WTC11 (cell line): ENCODE measurements at regions not wholly inside any gene's neighbourhood (a gene's known extent, or its start where the extent isn't known, plus 50 kb on each side); places are given as distances from the start of the nearest gene placed in this dataset.

ENCODE experiments used
- ATAC-seq: fragments of 200-7000 bp; cut with Tn5 transposase; 2 replicates; pipeline ENCODE4 v1.10.0; 2021; ENCODE audit warnings: mild to moderate bottlenecking, moderate library complexity
- CTCF ChIA-PET: fragments of 300-600 bp; sonication (Branson Sonifier 250); formaldehyde crosslinking; loops from one replicate; lab custom pipeline; 2021; ENCODE audit warnings: antibody characterized with exemption; lab: Charles Lee
- POLR2A ChIA-PET: fragments of 350-600 bp; sonication (Branson Sonifier 250); formaldehyde crosslinking; loops from one replicate; lab custom pipeline; 2021; ENCODE audit warnings: antibody characterized with exemption; lab: Charles Lee
- DNase-seq: peaks from one replicate; pipeline ENCODE4 v3.0.0; 2021; ENCODE audit warnings: low spot score
- H3K27ac Mint-ChIP-seq: 2 replicates; pipeline ENCODE4 v1.8.0; 2021; ENCODE audit warnings: mixed read lengths
- H3K27me3 Mint-ChIP-seq: 2 replicates; pipeline ENCODE4 v1.8.0; 2021; ENCODE audit warnings: low read depth, mild to moderate bottlenecking, moderate library complexity, mixed read lengths
- H3K36me3 Mint-ChIP-seq: 2 replicates; pipeline ENCODE4 v1.8.0; 2021; ENCODE audit warnings: mixed read lengths
- H3K4me1 Mint-ChIP-seq: 2 replicates; pipeline ENCODE4 v1.8.0; 2022; ENCODE audit warnings: mixed read lengths
- H3K4me3 Mint-ChIP-seq: 2 replicates; pipeline ENCODE4 v1.8.0; 2021; ENCODE audit warnings: mild to moderate bottlenecking, moderate library complexity, mixed read lengths
- H3K9me3 Mint-ChIP-seq: 2 replicates; pipeline ENCODE4 v1.8.0; 2021; ENCODE audit warnings: mixed read lengths
- ARID4B ChIP-seq: sonication (generic); formaldehyde crosslinking; IDR thresholded peaks from 2 replicates; pipeline ENCODE4 v1.8.0; 2023; ENCODE audit warnings: missing genetic modification reagents, mild to moderate bottlenecking, borderline replicate concordance
- ATF3 ChIP-seq: sonication (generic); formaldehyde crosslinking; conservative IDR thresholded peaks from 2 replicates; pipeline ENCODE4 v1.8.1; 2022; ENCODE audit warnings: mild to moderate bottlenecking, missing genetic modification reagents
- CREB1 ChIP-seq: sonication (generic); formaldehyde crosslinking; IDR thresholded peaks from 2 replicates; pipeline ENCODE4 v1.8.0; 2023; ENCODE audit warnings: mild to moderate bottlenecking, missing genetic modification reagents
- E2F1 ChIP-seq: sonication (generic); formaldehyde crosslinking; IDR thresholded peaks from 2 replicates; pipeline ENCODE4 v1.8.0; 2022; ENCODE audit warnings: mild to moderate bottlenecking, missing genetic modification reagents
- E2F4 ChIP-seq: sonication (generic); formaldehyde crosslinking; IDR thresholded peaks from 2 replicates; pipeline ENCODE4 v1.8.1; 2022; ENCODE audit warnings: low read depth, mild to moderate bottlenecking, moderate library complexity, missing genetic modification reagents, borderline replicate concordance
- ESRRA ChIP-seq: sonication (generic); formaldehyde crosslinking; IDR thresholded peaks from 2 replicates; pipeline ENCODE4 v1.8.1; 2022; ENCODE audit warnings: mild to moderate bottlenecking, missing genetic modification reagents, borderline replicate concordance
- ETV6 ChIP-seq: sonication (generic); formaldehyde crosslinking; IDR thresholded peaks from 2 replicates; pipeline ENCODE4 v1.8.1; 2022; ENCODE audit warnings: mild to moderate bottlenecking, missing genetic modification reagents
- IRF2 ChIP-seq: sonication (generic); formaldehyde crosslinking; IDR thresholded peaks from 2 replicates; pipeline ENCODE4 v1.8.0; 2022; ENCODE audit warnings: low read depth, missing genetic modification reagents, borderline replicate concordance
- KAT7 ChIP-seq: sonication (generic); formaldehyde crosslinking; IDR thresholded peaks from 2 replicates; pipeline ENCODE4 v1.8.1; 2023; ENCODE audit warnings: missing genetic modification reagents, mild to moderate bottlenecking, borderline replicate concordance
- SMAD4 ChIP-seq: sonication (generic); formaldehyde crosslinking; IDR thresholded peaks from 2 replicates; pipeline ENCODE4 v1.8.0; 2022; ENCODE audit warnings: mild to moderate bottlenecking, missing genetic modification reagents
- SP1 ChIP-seq: sonication (generic); formaldehyde crosslinking; conservative IDR thresholded peaks from 2 replicates; pipeline ENCODE4 v1.8.1; 2022; ENCODE audit warnings: missing genetic modification reagents
- STAT6 ChIP-seq: sonication (generic); formaldehyde crosslinking; conservative IDR thresholded peaks from 2 replicates; pipeline ENCODE4 v1.8.1; 2023; ENCODE audit warnings: mild to moderate bottlenecking, low read depth, missing genetic modification reagents, moderate library complexity
- USF1 ChIP-seq: sonication (generic); formaldehyde crosslinking; IDR thresholded peaks from 2 replicates; pipeline ENCODE4 v1.8.0; 2022; ENCODE audit warnings: mild to moderate bottlenecking, missing genetic modification reagents
- USF2 ChIP-seq: sonication (generic); formaldehyde crosslinking; IDR thresholded peaks from 2 replicates; pipeline ENCODE4 v1.8.1; 2023; ENCODE audit warnings: mild to moderate bottlenecking, missing genetic modification reagents, moderate library complexity
- ZBTB21 ChIP-seq: sonication (generic); formaldehyde crosslinking; IDR thresholded peaks from 2 replicates; pipeline ENCODE4 v1.8.1; 2023; ENCODE audit warnings: mild to moderate bottlenecking, missing genetic modification reagents, borderline replicate concordance
- ZNF138 ChIP-seq: sonication (generic); formaldehyde crosslinking; conservative IDR thresholded peaks from 2 replicates; pipeline ENCODE4 v1.8.1; 2022; ENCODE audit warnings: mild to moderate bottlenecking, moderate library complexity, missing genetic modification reagents
- ZNF232 ChIP-seq: sonication (generic); formaldehyde crosslinking; IDR thresholded peaks from 2 replicates; pipeline ENCODE4 v1.8.0; 2022; ENCODE audit warnings: mild to moderate bottlenecking, missing genetic modification reagents
- ZNF263 ChIP-seq: sonication (generic); formaldehyde crosslinking; IDR thresholded peaks from 2 replicates; pipeline ENCODE4 v1.8.1; 2022; ENCODE audit warnings: low read depth, mild to moderate bottlenecking, moderate library complexity, missing genetic modification reagents
- ZNF425 ChIP-seq: fragments of 250-450 bp; sonication (Bioruptor Pico); conservative IDR thresholded peaks from 2 replicates; pipeline ENCODE4 v1.9.0; 2021; ENCODE audit warnings: mild to moderate bottlenecking

- ChIA-PET CTCF (no interaction called here), POLR2A (no interaction called here)
- no peak overlapping the region for H3K27ac Mint-ChIP-seq
Observed at GRCh38 chr18:60599995-60600394, 227.4 kb upstream of the MC4R start.

GRCh38 chr18:60601249-60601648 is 228.7 kb upstream of the MC4R start:
- ChIA-PET CTCF (no interaction called here), POLR2A (no interaction called here)
- Mint-ChIP-seq H3K27ac (no peak overlapping the region), H3K27me3 (no peaks in the 10 kb centered on the region; the same call in 1 of the 2 replicates), H3K4me3 (no peak overlapping the region), H3K9me3 (no peaks in the 10 kb centered on the region), H3K36me3 (no peaks in the 10 kb centered on the region), H3K4me1 (no peaks in the 10 kb centered on the region)
- DNase-seq, result no peak
- no peak for ATAC-seq
- TF ChIP-seq E2F1, result no peak
- no peak for TF ChIP-seq ZNF425 (CRISPR knock-in tag)
- no peak for TF ChIP-seq E2F4
- no peak for TF ChIP-seq USF1 (CRISPR knock-in tag)
- TF ChIP-seq STAT6 (CRISPR knock-in tag), result no peak
- no peak for TF ChIP-seq ZBTB21 (CRISPR knock-in tag)
- TF ChIP-seq ZNF232 (CRISPR knock-in tag), result no peak
- no peak for TF ChIP-seq ETV6 (CRISPR knock-in tag)
- TF ChIP-seq SMAD4 (CRISPR knock-in tag), result no peak
- TF ChIP-seq ZNF138 (CRISPR knock-in tag), result no peak

More at GRCh38 chr18:60599995-60600394, 227.4 kb upstream of the MC4R start:
- no peaks in the 10 kb centered on the region for H3K27me3 Mint-ChIP-seq
- H3K9me3 Mint-ChIP-seq, result no peaks in the 10 kb centered on the region
- ATAC-seq, result no peak
- TF ChIP-seq ARID4B (CRISPR knock-in tag) (no peak), USF2 (CRISPR knock-in tag) (no peak), IRF2 (CRISPR knock-in tag) (no peak), ZNF232 (CRISPR knock-in tag) (no peak), KAT7 (CRISPR knock-in tag) (no peak), ZNF263 (no peak), SP1 (no peak), CREB1 (CRISPR knock-in tag) (no peak), ESRRA (CRISPR knock-in tag) (no peak), ATF3 (CRISPR knock-in tag) (no peak)
- H3K4me1 Mint-ChIP-seq, result no peaks in the 10 kb centered on the region
- H3K4me3 Mint-ChIP-seq, result no peak overlapping the region
- H3K36me3 Mint-ChIP-seq, result no peaks in the 10 kb centered on the region
- no peak for DNase-seq
